Stimulated activated CD4-positive, alpha-beta T cell treated with anti-CD3 and anti-CD28 coated beads, Interleukin-1b, Interleukin-23, amount 100 ng/mL, for 1 hour (primary cell): ENCODE measurements at regions not wholly inside any gene's neighbourhood (a gene's known extent, or its start where the extent isn't known, plus 50 kb on each side); places are given as distances from the start of the nearest gene placed in this dataset.
"Not testable (repeated sequence)": the region's sequence is repeated elsewhere in the genome, so short reads cannot be mapped to it uniquely, and the experiment has no call there.

Experiments
- DNase-seq, 2 donors: peaks; one replicate each; pipeline ENCODE4 v3.0.0-alpha.2; 2020; ENCODE audit warnings: low read depth in 2 of 2

DNA sequence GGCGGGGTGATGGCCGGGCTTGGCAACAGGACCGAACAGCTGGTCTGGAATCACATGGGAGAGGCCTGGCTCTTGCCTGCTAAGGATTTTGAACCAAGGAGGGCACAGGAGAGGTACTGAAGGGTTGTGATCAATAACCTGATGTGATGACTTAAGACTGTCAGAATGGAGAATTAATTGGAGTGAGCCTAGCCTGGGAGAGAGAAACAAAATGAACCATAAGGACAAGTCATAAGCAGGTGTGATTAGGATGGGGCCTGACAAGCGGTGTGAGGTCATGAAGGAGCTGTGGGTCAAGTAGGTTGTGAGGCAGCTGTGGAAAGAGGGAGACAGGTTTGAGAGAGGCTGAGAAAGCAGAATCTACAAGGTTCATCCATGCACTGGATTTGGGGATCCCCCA lies 104.6 kb downstream of the MED10 start:
- no peak for DNase-seq

DNA sequence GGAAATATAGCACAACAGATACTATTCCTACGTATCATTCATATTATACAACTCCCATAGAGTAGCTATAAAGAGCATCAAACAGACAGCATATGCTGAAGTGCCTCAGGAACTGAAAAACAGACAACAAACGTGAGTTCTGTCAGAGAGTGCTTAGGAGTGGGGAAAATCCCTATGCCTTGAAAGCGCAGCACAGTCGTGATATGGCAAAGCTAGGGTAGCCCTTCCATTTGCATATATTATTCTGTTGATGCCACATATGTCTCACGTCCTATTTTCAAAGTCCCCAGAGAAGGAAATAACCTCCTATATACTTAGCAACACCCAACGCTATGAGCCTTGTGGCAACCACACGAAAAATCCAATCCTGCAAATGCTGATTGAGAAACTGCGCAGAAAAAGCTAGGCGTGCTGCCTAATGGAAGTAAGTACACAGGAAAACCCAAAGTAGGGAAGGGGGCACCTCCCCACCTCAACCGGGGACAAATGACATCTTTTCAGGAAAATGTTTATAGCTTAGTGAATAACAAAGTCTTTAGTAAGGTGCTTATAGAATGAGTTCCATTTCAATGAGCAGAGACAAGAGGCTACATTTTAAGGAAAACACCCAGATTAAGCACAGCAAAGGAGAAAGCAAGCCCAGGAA lies 105.1 kb downstream of the MED10 start:
- DNase-seq, result no peak

DNA sequence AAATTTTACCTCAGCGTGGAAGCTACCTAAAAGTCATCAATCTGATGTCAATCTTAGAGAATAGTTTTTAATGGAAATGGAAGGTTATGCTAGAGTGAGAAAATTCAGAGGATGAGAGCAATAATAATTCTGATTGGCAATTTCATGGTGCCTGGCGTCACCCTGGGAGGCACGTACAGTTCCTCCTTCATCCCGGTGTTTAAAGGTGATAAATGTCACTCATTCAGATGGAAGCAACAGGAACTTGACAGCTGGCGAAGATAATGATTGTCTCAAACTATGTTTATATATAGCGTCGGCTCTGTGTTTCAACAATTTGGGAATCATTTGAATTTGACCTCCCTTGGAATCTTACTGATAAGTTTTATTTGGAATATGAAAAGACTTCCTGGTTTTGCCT lies 108.4 kb downstream of the MED10 start:
- no peak for DNase-seq

DNA sequence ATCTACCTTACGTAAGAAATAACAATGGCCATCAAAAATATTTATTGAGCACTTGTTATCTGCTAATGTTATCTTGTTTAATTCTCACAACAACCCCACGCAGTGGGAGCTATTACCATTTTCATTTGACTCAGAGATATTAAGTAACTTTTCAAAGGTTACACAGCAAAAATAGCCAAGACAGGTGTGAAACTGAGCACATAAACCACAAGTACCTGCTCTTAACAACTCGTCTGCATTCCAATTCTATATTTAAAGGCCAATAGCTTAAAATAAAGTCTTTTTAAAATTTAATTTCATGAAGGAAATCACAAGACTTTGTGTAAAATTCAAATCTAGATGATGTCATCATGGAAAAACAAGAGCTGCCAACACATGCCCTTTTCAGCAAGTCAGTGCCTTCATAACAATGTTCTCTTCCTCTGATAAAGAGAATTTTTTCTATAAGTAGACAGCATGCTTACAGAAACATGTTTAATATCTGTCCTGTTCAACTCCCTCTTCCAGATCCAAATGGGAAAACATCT lies 111.6 kb downstream of the MED10 start:
- DNase-seq, result no peak

DNA sequence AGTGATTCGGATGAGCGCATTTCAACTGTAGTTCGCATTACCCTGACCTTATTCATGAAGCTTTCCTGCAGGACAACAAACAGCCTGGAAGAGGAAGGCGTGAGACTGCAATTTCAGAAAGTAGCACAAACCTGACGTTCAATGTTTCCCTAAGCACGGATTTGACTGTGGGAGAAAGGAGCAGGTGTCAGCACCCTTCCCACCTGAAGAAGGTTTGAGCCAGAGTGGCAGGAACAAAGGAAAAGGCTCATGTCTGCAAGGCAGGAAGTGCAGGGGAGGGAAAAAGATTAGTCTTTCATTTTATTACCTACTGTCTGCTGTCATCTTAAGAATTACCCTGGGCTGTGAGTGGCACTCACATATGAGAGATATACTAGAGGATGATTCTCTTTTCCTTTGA lies 114.0 kb downstream of the MED10 start:
- DNase-seq, result no peak

DNA sequence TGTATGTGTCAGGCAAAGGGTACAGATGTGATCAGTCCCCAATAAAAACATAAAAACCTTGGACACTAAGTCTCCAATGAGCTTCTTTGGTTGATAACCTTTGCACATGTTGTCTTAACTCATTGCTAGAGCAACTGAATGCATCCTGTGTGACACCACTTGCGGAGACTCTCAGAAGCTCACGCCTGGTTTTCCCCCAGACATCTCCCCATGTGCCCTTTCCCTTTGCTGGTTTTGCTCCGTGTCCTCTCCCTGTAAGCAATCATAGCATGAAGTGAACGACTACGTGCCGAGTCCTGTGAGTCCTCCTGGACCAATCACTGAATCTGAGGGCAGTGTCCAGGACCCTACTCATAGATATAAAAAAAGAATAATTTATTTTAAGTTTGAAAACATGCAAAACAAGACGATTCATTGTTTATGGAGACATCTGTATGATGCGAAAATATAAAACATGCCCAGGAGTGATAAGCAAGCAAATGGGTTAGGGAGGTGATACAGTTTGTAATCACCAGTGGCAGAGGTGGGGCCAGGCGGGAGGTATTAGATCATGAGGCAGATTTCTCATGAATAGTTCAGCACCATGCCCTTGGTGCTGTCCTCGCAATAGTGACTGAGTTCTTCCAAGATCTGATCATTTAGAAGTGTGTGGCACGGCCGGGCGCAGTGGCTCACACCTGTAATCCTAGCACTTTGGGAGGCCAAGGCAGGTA lies 115.5 kb downstream of the MED10 start:
- no peak for DNase-seq

DNA sequence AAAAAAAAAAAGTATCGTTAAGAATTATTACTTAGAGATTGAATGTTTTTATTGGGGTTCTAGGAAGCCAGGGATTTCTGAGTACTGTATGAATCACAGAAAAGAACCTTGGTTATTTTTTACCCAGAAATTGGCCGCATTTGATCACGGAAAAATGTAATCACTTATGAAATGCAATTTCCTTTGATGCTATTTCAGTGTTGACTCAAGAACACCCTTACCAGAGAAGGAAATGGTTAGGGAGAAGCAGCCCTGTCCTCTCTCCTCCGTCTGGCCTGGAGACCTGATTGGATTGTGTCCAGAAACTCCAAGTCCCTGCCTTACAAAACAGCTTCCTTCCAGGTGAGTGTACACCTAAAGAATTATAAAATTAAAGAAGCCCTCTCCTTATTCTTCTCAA lies 116.7 kb downstream of the MED10 start:
- DNase-seq, result no peak

DNA sequence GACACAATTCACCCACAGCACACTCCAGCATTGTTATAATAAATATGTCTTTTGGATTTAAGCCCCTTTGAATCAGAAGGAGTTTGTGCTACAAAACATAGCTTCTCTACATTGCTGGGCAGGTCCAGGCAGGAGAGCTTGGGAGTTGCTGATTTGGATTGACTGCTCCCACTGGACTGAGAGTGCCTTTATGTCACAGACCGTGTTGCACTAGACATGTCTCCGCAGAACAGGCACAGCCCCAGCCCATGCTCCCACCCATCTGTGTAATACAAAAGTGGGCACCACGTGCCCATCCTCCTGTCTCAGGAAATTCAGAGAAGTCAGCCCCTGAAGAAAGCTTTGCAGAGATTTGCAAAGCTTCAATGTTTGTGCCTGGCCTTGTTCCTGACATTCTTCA lies 117.1 kb downstream of the MED10 start:
- no peak for DNase-seq

DNA sequence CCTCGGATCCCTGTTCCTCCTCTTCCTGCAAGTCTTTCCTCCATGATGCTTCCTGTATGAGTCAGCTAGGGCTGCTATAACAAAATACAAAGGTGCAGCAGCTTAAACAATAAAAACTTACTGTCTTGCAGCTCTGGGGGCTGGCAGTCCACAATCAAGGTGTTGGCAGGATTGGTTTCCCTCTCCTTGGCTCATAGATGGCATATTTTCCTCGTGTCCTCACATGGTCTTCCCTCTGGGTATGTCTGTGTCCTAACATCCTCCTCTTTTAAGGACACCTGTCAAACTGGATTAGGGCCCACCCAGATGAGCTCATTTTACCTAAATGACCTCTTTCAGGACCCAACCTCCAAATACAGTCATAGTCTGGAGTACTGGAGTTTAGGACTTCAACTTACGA lies 117.5 kb downstream of the MED10 start:
- DNase-seq, result no peak

DNA sequence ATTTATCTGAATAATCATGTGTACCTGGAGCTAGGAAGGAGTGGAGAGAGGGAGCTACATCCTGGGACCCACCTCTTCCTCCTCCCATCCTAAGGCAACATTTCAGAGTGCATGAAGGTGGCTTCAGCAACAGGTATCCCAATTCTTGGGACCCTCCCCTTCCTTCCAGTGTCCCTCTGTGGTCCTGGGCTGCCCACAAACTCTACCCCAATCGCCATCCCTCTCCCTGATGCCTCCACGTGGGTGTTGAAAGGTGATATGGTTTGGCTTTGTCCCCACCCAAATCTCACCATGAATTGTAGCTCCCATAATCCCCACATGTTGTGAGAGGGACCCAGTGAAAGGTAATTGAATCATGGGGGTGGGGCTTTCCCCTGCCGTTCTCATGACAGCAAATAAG lies 121.4 kb downstream of the MED10 start:
- DNase-seq, result no peak

DNA sequence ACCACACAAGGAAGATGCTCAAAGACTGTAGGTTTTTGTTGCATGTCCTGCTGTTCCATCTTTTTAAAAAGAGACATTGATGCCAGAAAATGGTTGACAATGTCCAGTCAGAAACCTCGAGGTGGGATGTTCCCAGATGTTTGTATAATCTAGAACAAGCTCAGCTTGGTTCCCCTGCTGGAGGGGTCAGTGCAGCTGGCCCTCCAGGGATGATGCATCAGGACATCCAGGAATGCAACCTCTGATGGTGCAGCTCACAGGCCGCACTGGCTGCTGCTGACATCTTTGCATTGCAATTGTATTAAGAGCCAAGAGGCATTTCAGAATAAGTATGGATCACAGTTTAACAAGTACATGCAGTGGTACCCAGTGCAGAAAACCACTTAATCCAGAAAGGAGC lies 122.4 kb downstream of the MED10 start:
- DNase-seq, result no peak

DNA sequence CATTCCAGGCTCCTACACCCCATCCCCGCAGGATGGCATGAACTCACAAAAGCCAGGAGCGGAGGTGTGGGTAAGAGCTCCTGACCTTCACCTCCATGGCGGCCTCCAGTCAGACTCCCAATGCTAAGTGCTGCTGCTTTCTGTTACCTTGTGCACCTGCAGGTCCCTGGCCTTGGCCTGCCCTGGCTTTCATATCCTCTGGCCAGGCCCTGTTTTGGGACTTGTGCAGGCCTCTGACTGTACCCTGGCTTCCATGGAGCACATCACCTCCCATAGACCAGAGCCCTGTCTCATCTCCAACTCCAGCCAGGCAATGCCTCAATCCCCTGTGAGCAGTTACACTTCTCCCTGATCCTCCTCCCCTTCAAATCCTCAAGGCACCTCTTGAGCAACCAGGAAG lies 124.5 kb downstream of the MED10 start:
- no peak for DNase-seq

DNA sequence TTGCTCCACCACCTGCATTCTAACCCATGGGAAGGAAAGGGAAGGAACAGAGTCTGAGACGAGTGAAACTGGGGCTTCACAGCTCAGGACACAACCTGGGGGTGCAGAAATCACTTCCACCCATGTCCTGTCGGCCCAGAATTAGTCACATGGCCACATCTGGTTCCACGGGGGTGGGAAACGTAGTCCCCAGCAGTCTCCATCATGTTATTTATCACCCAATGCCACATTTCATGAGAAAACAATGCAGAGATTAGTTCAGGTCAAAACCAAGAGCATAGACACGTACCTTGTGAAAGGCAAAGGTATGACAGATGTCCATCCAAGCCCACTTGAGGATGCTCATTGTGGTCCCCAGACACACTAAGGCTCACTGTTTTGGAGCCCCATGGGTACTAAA lies 125.1 kb downstream of the MED10 start:
- no peak for DNase-seq

DNA sequence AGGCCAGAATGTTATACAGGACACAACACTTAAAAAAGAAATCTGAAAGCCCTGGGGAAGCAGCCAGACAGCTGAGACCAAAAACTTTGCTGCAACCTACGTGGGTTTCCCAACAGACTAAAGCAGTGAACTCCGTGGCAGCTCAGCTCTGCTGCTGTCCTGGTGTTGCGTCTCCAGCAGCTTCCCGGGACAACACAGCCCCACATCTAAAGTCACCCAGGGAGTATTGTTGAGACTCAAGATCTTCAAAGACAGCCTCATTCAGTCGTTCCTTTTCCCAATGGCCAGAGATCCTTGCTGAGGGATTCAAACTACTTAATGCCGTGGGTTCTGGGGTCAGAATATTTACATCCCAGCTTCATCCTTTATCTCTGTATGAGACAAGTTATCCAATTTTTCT lies 125.8 kb downstream of the MED10 start:
- DNase-seq, result no peak

DNA sequence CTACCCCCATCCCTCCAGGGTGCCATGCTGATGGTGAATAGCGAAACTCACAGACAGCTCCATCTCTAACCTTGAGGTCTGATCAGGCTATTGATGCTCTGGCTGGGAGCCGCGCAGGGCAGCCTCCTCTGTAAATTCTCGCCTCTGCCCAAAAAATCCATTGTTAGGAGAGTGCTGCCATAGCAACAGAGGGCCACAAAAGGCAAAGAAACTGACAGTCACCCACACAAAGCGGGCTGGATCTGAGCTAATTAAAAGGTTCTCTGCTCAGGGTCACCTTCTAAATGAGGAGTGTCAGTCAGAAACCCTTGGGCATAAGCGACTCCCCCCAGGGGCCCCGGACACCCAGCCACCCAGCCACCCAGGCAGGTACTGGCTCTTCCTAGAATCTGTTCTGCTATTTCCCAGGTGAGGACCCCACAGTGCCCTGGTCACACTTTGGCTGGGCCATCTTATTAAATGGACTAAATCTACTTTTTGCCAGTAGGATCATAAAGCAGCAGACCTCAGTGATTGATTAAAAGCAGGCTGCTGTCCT lies 126.7 kb downstream of the MED10 start:
- no peak for DNase-seq

DNA sequence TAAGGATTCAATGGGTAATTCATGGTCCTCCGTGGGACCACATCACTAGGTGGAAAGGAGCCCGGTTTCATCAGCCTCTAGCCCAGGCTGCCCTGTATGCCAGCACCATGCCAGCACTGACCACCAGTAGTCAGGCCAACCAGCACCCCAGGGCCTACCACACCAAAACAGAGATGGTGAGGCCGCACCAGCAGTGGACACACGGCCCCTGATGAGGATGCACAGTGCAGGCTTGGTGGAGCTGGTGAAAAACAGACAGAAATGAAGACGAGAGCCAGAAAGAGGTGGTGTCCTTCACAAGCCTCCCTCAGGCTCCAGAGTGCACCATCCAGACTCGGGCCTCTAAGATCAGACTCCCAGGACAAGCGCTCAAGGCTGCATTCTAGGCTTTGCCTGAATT lies 128.2 kb downstream of the MED10 start:
- no peak for DNase-seq

DNA sequence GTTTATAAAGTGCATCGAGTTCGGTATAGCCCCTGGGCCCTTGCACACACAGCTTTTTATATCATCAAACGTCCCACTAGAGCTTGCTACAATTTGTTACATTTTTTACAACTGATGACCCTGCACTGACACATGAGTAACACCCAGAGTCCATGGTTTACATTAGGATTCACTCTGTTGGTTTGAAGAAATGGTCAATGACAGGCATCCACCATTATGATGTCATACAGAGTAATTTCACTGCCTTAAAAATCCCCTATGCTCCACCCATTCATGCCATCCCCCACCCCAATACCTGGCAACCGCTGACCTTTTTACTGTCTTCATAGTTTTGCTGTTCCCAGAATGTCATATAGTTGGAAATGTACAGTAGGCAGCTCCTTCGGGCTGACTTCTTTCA lies 130.2 kb downstream of the MED10 start:
- no peak for DNase-seq

DNA sequence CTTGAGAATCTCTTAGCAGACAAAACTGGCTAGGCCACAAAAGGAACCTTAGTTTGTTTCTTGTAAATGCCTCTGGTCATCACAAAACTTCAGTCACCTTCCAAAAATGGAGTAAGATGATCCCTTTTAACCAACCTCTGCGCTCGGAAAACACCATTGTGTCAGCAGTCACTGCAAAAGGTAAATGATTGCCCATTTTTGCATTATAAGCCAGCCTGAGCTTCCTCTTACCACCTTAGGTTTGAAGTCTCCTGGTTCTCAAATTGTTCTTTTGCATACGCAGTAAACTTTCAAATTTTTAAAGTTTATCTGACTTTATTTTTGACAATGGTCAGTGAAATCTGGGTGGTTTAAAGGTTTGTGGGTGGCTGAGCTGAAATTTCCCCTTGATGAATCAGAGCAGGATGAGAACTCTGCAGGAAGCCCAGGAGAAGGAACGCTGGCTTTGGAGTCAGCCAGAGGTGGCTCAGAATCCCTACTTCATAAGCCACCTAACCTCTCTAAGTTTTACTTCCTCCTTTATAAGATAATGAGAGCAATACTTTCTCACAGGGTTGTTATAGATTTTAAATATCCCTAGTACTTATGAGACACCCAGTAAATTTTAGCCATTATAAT lies 131.4 kb downstream of the MED10 start:
- DNase-seq, result no peak

DNA sequence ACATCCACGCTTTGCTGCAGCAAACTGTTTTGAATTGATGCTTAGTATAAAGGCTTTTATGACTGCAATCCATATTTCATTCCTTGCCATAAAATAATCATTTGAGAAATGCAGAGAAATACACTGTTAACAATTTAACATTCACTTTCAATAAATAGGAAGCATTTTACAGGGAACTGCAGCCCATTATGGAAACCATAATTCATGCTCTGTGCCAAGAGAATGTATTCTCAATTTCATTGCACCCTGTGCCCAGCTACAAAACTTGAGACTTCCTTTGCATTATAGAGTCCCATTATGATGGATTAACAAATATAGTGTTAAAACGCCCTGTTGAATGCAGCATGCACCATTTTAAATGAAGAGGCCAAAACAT lies 134.0 kb downstream of the MED10 start:
- no peak for DNase-seq

DNA sequence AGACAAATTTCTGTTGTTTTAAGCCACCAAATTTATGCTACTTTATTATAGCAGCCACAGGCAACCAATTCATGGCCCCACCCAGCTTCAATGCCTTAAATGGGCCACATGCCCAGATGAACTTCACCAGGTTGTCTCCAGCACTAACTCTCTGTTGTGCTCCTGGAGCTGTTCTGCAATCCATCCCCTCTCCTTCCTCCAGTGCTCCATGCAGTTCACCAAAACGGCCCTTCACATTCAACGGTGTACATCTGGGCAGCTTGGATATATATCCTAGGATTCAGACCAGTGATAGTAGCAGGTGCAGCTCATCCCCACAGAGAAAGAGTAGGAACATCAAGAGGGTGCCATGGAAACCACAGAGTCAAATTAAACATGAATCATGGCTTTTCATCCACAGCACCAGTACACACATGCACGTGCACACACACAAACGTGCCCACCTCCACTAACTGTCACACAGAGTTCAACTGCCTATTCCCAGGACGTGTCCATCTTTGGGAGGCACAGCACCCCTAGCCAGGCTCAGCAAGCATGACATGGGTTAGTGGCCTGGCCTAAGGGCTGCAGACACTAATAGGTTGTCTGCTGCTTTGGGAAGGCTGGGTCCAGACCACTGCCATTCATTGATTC lies 134.5 kb downstream of the MED10 start:
- no peak for DNase-seq

DNA sequence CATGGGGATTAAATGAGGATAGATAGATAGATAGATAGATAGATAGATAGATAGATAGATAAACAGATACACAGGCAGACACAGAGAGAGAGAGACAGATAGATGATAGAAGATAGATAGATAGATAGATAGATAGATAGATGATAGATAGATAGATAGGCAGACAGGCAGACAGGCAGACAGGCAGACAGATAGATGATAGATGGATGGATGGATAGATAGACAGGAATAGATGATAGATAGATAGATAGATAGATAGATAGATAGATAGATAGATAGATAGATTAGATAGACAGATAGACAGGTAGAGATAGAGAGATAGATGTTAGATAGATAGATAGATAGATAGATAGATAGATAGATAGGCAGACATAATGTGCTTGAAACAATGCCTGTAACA lies 137.3 kb downstream of the MED10 start:
- not testable (repeated sequence) for DNase-seq

DNA sequence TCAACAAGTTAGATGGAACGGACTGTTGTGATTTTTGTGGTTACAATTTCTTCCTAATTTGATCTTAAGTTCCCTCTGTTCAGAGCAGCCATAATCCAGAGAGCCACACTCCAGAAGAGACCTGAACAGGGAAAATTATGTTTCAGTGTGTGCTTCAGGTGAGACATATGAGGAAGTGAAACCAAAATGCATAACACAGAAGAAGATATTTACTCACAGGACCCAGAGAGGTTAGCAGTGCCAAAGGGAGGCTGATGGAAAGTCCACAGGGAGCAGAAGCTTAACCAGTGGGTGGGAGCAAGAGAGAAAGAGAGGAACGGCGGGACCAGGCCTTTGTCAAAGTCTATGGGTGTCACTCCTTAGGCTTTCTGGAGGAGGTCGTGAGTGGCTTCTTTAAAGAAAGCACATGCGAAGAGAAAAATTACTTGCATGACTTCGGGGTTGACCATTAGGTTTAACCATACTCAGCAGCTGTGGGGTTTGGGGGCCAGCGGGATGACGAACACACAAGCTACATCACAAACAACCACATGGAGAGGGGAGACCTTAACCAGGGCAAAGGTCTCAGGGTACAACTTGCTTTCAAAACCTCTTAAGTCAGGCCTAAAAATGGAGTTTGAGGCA lies 141.4 kb downstream of the MED10 start:
- no peak for DNase-seq
